ENCODE measurements at regions not wholly inside any gene's neighbourhood (a gene's known extent, or its start where the extent isn't known, plus 50 kb on each side); places are given as distances from the start of the nearest gene placed in this dataset.

GRCh38 chr17:49903523-49903922 lies 55.7 kb upstream of the TAC4 start:
- Mint-ChIP-seq H3K9me3 (ENCODE audit: unreplicated experiment) (no peaks in the 10 kb centered on the region), H3K4me1 (ENCODE audit: unreplicated experiment) (no peaks in the 10 kb centered on the region), H3K27me3 (ENCODE audit: unreplicated experiment) (peaks cover 16% of the 10 kb centered on the region), H3K36me3 (ENCODE audit: low read depth, unreplicated experiment) (no peaks in the 10 kb centered on the region), H3K4me3 (ENCODE audit: unreplicated experiment) (no peak overlapping the region), H3K27ac (ENCODE audit: unreplicated experiment) (no peak overlapping the region)
- DNase-seq (ENCODE audit: low spot score) = no peak
- no peak for TF ChIP-seq CTCF (IDR thresholded peaks at IDR 0.05; ENCODE audit: unreplicated experiment)

DNA sequence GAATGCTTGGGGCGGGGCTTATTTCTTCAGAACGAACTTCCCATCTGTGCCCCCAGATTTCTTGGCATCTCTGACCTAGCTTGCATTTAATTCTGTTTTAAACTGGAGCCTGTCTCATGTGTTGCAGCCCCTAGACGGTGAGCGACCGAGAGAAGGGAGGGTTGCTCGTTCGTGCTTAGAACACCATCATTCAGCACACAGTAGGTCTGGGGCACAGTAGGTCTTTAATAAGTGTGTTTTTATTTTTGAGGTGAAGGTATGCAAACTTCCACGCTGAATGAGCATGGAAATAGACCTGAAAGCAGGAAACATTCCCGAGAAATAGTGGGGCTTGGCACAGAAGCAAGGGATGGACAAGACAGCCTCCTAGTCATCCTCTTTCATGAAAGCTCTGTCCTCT lies 57.0 kb upstream of the TAC4 start:
- Mint-ChIP-seq H3K4me1 (ENCODE audit: unreplicated experiment) (no peaks in the 10 kb centered on the region), H3K36me3 (ENCODE audit: low read depth, unreplicated experiment) (no peaks in the 10 kb centered on the region), H3K9me3 (ENCODE audit: unreplicated experiment) (no peaks in the 10 kb centered on the region), H3K4me3 (ENCODE audit: unreplicated experiment) (no peak overlapping the region), H3K27ac (ENCODE audit: unreplicated experiment) (no peak overlapping the region), H3K27me3 (ENCODE audit: unreplicated experiment) (peaks cover 29% of the 10 kb centered on the region)
- DNase-seq (ENCODE audit: low spot score) = no peak
- no peak for TF ChIP-seq CTCF (IDR thresholded peaks at IDR 0.05; ENCODE audit: unreplicated experiment)

GRCh38 chr17:49906531-49907136 lies 58.8 kb upstream of the TAC4 start:
- DNase-seq (ENCODE audit: low spot score) = no peak
- TF ChIP-seq CTCF (IDR thresholded peaks at IDR 0.05; ENCODE audit: unreplicated experiment) = no peak
- Mint-ChIP-seq H3K4me1 (ENCODE audit: unreplicated experiment) (no peaks in the 10 kb centered on the region), H3K27me3 (ENCODE audit: unreplicated experiment) (peaks cover 29% of the 10 kb centered on the region), H3K4me3 (ENCODE audit: unreplicated experiment) (no peak overlapping the region), H3K36me3 (ENCODE audit: low read depth, unreplicated experiment) (no peaks in the 10 kb centered on the region), H3K9me3 (ENCODE audit: unreplicated experiment) (no peaks in the 10 kb centered on the region), H3K27ac (ENCODE audit: unreplicated experiment) (no peak overlapping the region)

- H3K27me3 Mint-ChIP-seq (ENCODE audit: unreplicated experiment) = peaks cover 31% of the 10 kb centered on the region
- no peaks in the 10 kb centered on the region for H3K9me3 Mint-ChIP-seq (ENCODE audit: unreplicated experiment)
- H3K4me3 Mint-ChIP-seq (ENCODE audit: unreplicated experiment) = no peak overlapping the region
- H3K27ac Mint-ChIP-seq (ENCODE audit: unreplicated experiment) = no peak overlapping the region
- no peak for TF ChIP-seq CTCF (IDR thresholded peaks at IDR 0.05; ENCODE audit: unreplicated experiment)
- DNase-seq (ENCODE audit: low spot score) = no peak
- H3K36me3 Mint-ChIP-seq (ENCODE audit: low read depth, unreplicated experiment) = no peaks in the 10 kb centered on the region
- no peaks in the 10 kb centered on the region for H3K4me1 Mint-ChIP-seq (ENCODE audit: unreplicated experiment)
These were observed 59.4 kb upstream of the TAC4 start for GRCh38 chr17:49907279-49907678.

- DNase-seq (ENCODE audit: low spot score) = no peak
- H3K4me3 Mint-ChIP-seq (ENCODE audit: unreplicated experiment) = no peak overlapping the region
- no peak overlapping the region for H3K27ac Mint-ChIP-seq (ENCODE audit: unreplicated experiment)
- TF ChIP-seq CTCF (IDR thresholded peaks at IDR 0.05; ENCODE audit: unreplicated experiment) = no peak
- H3K27me3 Mint-ChIP-seq (ENCODE audit: unreplicated experiment) = peaks cover 26% of the 10 kb centered on the region
- no peaks in the 10 kb centered on the region for H3K9me3 Mint-ChIP-seq (ENCODE audit: unreplicated experiment)
- no peaks in the 10 kb centered on the region for H3K4me1 Mint-ChIP-seq (ENCODE audit: unreplicated experiment)
- no peaks in the 10 kb centered on the region for H3K36me3 Mint-ChIP-seq (ENCODE audit: low read depth, unreplicated experiment)
These were observed 59.9 kb upstream of the DLX4 start for GRCh38 chr17:49908782-49909714.
